ENCODE measurements at regions not wholly inside any gene's neighbourhood (a gene's known extent, or its start where the extent isn't known, plus 50 kb on each side); places are given as distances from the start of the nearest gene placed in this dataset.

DNA sequence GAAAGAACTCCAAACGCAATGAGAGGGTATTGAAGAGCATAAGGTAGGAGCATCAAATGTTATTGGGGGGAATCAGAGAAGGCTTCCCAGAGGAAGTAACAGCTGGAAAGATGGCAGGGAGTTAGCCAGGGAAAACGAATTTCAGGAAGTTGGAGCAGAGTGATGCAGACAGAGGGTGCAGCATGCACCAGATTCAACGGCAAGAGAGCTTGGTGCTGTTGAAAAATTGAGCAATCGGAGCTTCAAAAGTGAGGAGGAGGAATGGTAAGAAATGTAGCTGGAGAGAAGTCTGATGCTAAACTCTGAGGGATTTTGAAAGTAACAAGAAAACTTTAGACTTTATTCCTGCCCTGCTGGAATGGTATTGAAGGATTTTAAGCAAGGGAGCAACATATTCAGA is 541.0 kb upstream of the LMCD1 start:
- TF ChIP-seq POLR2AphosphoS5 (IDR thresholded peaks at IDR 0.05; ENCODE audit: low read depth, low read length) (no peak), POLR2A (IDR thresholded peaks at IDR 0.05; ENCODE audit: low read depth, low read length) (no peak), TAF1 (IDR thresholded peaks at IDR 0.05; ENCODE audit: low read depth, low read length) (no peak)

All from GM12891 (cell line).